ENCODE measurements at regions not wholly inside any gene's neighbourhood (a gene's known extent, or its start where the extent isn't known, plus 50 kb on each side); places are given as distances from the start of the nearest gene placed in this dataset.

- Mint-ChIP-seq H3K27me3 (ENCODE audit: low read depth) (no peaks in the 10 kb centered on the region), H3K36me3 (no peaks in the 10 kb centered on the region), H3K27ac (no peak overlapping the region), H3K4me1 (peaks cover 5% of the 10 kb centered on the region; the same call in 1 of the 2 replicates), H3K4me3 (no peak overlapping the region), H3K9me3 (no peaks in the 10 kb centered on the region)
- ATAC-seq: no peak
- TF ChIP-seq ZNF281 (CRISPR knock-in tag; IDR thresholded peaks at IDR 0.05): no peak
- no peak for TF ChIP-seq ZNF396 (CRISPR knock-in tag; IDR thresholded peaks at IDR 0.05; ENCODE audit: borderline replicate concordance)
- no peak for TF ChIP-seq TCF7 (CRISPR knock-in tag; IDR thresholded peaks at IDR 0.05; ENCODE audit: low read depth)
- no peak for TF ChIP-seq NR1H2 (CRISPR knock-in tag; IDR thresholded peaks at IDR 0.05)
- no peak for TF ChIP-seq MXD4 (CRISPR knock-in tag; IDR thresholded peaks at IDR 0.05; ENCODE audit: borderline replicate concordance)
- no peak for TF ChIP-seq TP53 (CRISPR knock-in tag; IDR thresholded peaks at IDR 0.05)
- TF ChIP-seq PREB (CRISPR knock-in tag; IDR thresholded peaks at IDR 0.05; ENCODE audit: borderline replicate concordance): no peak
- no peak for TF ChIP-seq NFE2L1 (CRISPR knock-in tag; IDR thresholded peaks at IDR 0.05)
- TF ChIP-seq ZNF219 (CRISPR knock-in tag; IDR thresholded peaks at IDR 0.05; ENCODE audit: borderline replicate concordance): no peak
- no peak for TF ChIP-seq RORB (CRISPR knock-in tag; IDR thresholded peaks at IDR 0.05)
- TF ChIP-seq CDX4 (CRISPR knock-in tag; IDR thresholded peaks at IDR 0.05; ENCODE audit: borderline replicate concordance): no peak
- TF ChIP-seq E2F4 (CRISPR knock-in tag; IDR thresholded peaks at IDR 0.05; ENCODE audit: borderline replicate concordance, low read depth): no peak
- TF ChIP-seq RELA (CRISPR knock-in tag; IDR thresholded peaks at IDR 0.05; ENCODE audit: borderline replicate concordance): no peak
- no peak for TF ChIP-seq PRRX2 (CRISPR knock-in tag; IDR thresholded peaks at IDR 0.05)
- TF ChIP-seq GRHL2 (CRISPR knock-in tag; IDR thresholded peaks at IDR 0.05; ENCODE audit: insufficient replicate concordance, severe bottlenecking): no peak
- no peak for TF ChIP-seq ZBTB21 (CRISPR knock-in tag; IDR thresholded peaks at IDR 0.05; ENCODE audit: borderline replicate concordance)
- TF ChIP-seq ZNF671 (CRISPR knock-in tag; IDR thresholded peaks at IDR 0.05): no peak
- no peak for TF ChIP-seq ERG (CRISPR knock-in tag; IDR thresholded peaks at IDR 0.05)
- POLR2A ChIA-PET: no interaction called here
- DNase-seq (ENCODE audit: low spot score): no peak
- CTCF ChIA-PET: no interaction called here
Measured at GRCh38 chr2:163401481-163401880, 334.3 kb downstream of the FIGN start.

- Mint-ChIP-seq H3K36me3 (no peaks in the 10 kb centered on the region), H3K4me1 (peaks cover 5% of the 10 kb centered on the region; the same call in 1 of the 2 replicates), H3K4me3 (no peak overlapping the region), H3K27ac (no peak overlapping the region), H3K9me3 (no peaks in the 10 kb centered on the region), H3K27me3 (ENCODE audit: low read depth) (no peaks in the 10 kb centered on the region)
- ChIA-PET CTCF (no interaction called here), POLR2A (no interaction called here)
- DNase-seq (ENCODE audit: low spot score) (no peak), ATAC-seq (no peak)
- TF ChIP-seq NFYB (CRISPR knock-in tag; conservative IDR thresholded peaks at IDR 0.05; ENCODE audit: low read depth) (no peak), PRRX2 (CRISPR knock-in tag; IDR thresholded peaks at IDR 0.05) (no peak), ZBTB43 (CRISPR knock-in tag; IDR thresholded peaks at IDR 0.05) (no peak), EMX1 (CRISPR knock-in tag; IDR thresholded peaks at IDR 0.05) (no peak), HMGXB4 (CRISPR knock-in tag; IDR thresholded peaks at IDR 0.05) (no peak), TEAD4 (CRISPR knock-in tag; IDR thresholded peaks at IDR 0.05) (no peak), NFATC4 (CRISPR knock-in tag; IDR thresholded peaks at IDR 0.05) (no peak), NR1H2 (CRISPR knock-in tag; IDR thresholded peaks at IDR 0.05) (no peak), ZNF671 (CRISPR knock-in tag; IDR thresholded peaks at IDR 0.05) (no peak), ETV6 (CRISPR knock-in tag; IDR thresholded peaks at IDR 0.05) (no peak), ZNF232 (CRISPR knock-in tag; IDR thresholded peaks at IDR 0.05) (no peak)
Measured at GRCh38 chr2:163397451-163397850, 338.4 kb downstream of the FIGN start.

All from WTC11 (cell line).